GM12878 (cell line): ENCODE measurements at regions not wholly inside any gene's neighbourhood (a gene's known extent, or its start where the extent isn't known, plus 50 kb on each side); places are given as distances from the start of the nearest gene placed in this dataset.

Experiments used
- ATAC-seq: fragments of 200-7000 bp; cut with Tn5 transposase; 3 replicates; pipeline ENCODE4 v1.9.1; 2020; ENCODE audit warnings: mild to moderate bottlenecking, moderate library complexity
- BruUV-seq: library from RNA; stranded (reverse); fragments of 400-500 nt; replicated peaks from 2 replicates; lab custom pipeline; 2021; lab: Mats Ljungman, UMichigan
- CTCF ChIA-PET: fragments of 300-600 bp; sonication (Branson Sonifier 250); formaldehyde crosslinking; extraction: SDS; loops from one replicate; lab custom pipeline; 2021; ENCODE audit warnings: inconsistent platforms; lab: Yijun Ruan, JAX
- POLR2A ChIA-PET: fragments of 350-600 bp; formaldehyde crosslinking; extraction: SDS; loops from one replicate; lab custom pipeline; 2021; ENCODE audit warnings: inconsistent platforms; lab: Charles Lee
- RAD21 ChIA-PET: fragments of 300-600 bp; sonication (Branson Sonifier 250); formaldehyde crosslinking; loops from one replicate; lab custom pipeline; 2023; ENCODE audit warnings: antibody characterized with exemption; ENCODE audit not compliant: unreplicated experiment; lab: Charles Lee
- SMC1A ChIA-PET: fragments of 300-600 bp; sonication (Branson Sonifier 250); formaldehyde crosslinking; loops from one replicate; lab custom pipeline; 2023; ENCODE audit not compliant: unreplicated experiment, uncharacterized antibody; lab: Charles Lee
- DNase-seq: peaks from one replicate; pipeline ENCODE4 v3.0.0-alpha.2; 2011; ENCODE audit warnings: low read depth, low spot score
- FAIRE-seq: peaks from 3 replicates; lab custom pipeline; 2011; peaks lifted over from hg19 to GRCh38; lab: Jason Lieb, UNC
- H2AFZ ChIP-seq: 2 replicates; pipeline ENCODE4 v1.6.0; 2011; ENCODE audit warnings: low read depth, low read length, control low read depth; ENCODE audit not compliant: control insufficient read depth
- H3K27ac ChIP-seq: 2 replicates; pipeline ENCODE4 v1.5.1; 2011; ENCODE audit warnings: control low read depth; ENCODE audit not compliant: control insufficient read depth, insufficient read depth
- H3K27me3 ChIP-seq, 2 experiments: replicated peaks in 1 of 2; 2 replicates each; pipeline versions ENCODE4 v1.6.0 to v1.6.1; 2011; ENCODE audit warnings: low read length in 1 of 2; ENCODE audit not compliant: control insufficient read depth in 2 of 2, insufficient read depth in 2 of 2
- H3K36me3 ChIP-seq, 2 experiments: 2 replicates each; pipeline ENCODE4 v1.5.1; 2011; ENCODE audit warnings: low read length in 1 of 2; ENCODE audit not compliant: control insufficient read depth in 2 of 2, insufficient read depth in 2 of 2
- H3K4me1 ChIP-seq: 2 replicates; pipeline ENCODE4 v1.6.1; 2011; ENCODE audit warnings: mild to moderate bottlenecking, low read length, moderate library complexity, mixed read lengths; ENCODE audit not compliant: control insufficient read depth, insufficient read depth
- H3K4me2 ChIP-seq: 2 replicates; pipeline ENCODE4 v1.6.0; 2011; ENCODE audit warnings: control low read depth; ENCODE audit not compliant: control insufficient read depth, insufficient read depth
- H3K4me3 ChIP-seq: fragments of 200-600 bp; sonication (generic); 2 replicates; pipeline ENCODE4 v1.5.1; 2016
- H3K79me2 ChIP-seq: 2 replicates; pipeline ENCODE4 v1.6.0; 2011; ENCODE audit warnings: low read length; ENCODE audit not compliant: control insufficient read depth, insufficient read depth
- H3K9ac ChIP-seq: 2 replicates; pipeline ENCODE4 v1.8.0; 2011; ENCODE audit warnings: low read length, control low read depth, mixed read lengths; ENCODE audit not compliant: control insufficient read depth, insufficient read depth
- H3K9me3 ChIP-seq: replicated peaks from 3 replicates; pipeline ENCODE4 v1.5.1; 2011; ENCODE audit warnings: mild to moderate bottlenecking, low read length; ENCODE audit not compliant: control insufficient read depth, insufficient read depth
- H4K20me1 ChIP-seq: 2 replicates; pipeline ENCODE4 v1.6.0; 2011; ENCODE audit not compliant: control insufficient read depth, insufficient read depth
- BHLHE40 ChIP-seq, 2 experiments: fragments of 450-650 bp in 1 of 2; IDR thresholded peaks; 2 replicates each; pipeline ENCODE4 v1.6.1; 2011 to 2017; ENCODE audit warnings: low read depth in 2 of 2, borderline replicate concordance in 1 of 2, improper control_type of control experiment in 1 of 2, low read length in 1 of 2, mild to moderate bottlenecking in 1 of 2
- CEBPB ChIP-seq, 2 experiments: fragments of 150-350 bp in 1 of 2; IDR thresholded peaks; 2 replicates each; pipeline ENCODE4 v1.6.1; 2012 to 2014; ENCODE audit warnings: low read depth in 2 of 2, low read length in 2 of 2, borderline replicate concordance in 1 of 2, inconsistent platforms in 1 of 2
- FOXK2 ChIP-seq: fragments of 450-650 bp; IDR thresholded peaks from 2 replicates; pipeline ENCODE4 v1.6.1; 2017; ENCODE audit warnings: mild to moderate bottlenecking, moderate library complexity
- MTA2 ChIP-seq: fragments of 450-650 bp; IDR thresholded peaks from 2 replicates; pipeline ENCODE4 v1.6.1; 2016; ENCODE audit warnings: low read depth, mild to moderate bottlenecking, moderate library complexity
- SIN3A ChIP-seq: IDR thresholded peaks from 2 replicates; pipeline ENCODE4 v1.6.1; 2012; ENCODE audit warnings: low read depth, low read length, improper control_type of control experiment
- WGBS: methylation state at CpG from one replicate; pipeline ENCODE4 v1.1.6; 2016; ENCODE audit warnings: low lambda C conversion rate; ENCODE audit not compliant: insufficient replicate concordance, insufficient coverage; ENCODE audit errors: missing lambda C conversion rate; 5-methylcytosine and 5-hydroxymethylcytosine counted together
- in situ Hi-C: fragments of 300-500 bp; cut with MboI; formaldehyde crosslinking; loops from 9 replicates; pipeline ENCODE4 v1.14.3; 2018; ENCODE audit warnings: mixed read lengths
- intact Hi-C: fragments of 100-400 bp; cut with micrococcal nuclease; formaldehyde crosslinking; loops from one replicate; pipeline ENCODE4 v1.14.2; 2022; ENCODE audit not compliant: unreplicated experiment
- TF ChIP-seq, protein P1 (sequence below): fragments of 450-650 bp; IDR thresholded peaks from 2 replicates; pipeline ENCODE4 v1.6.1; 2016; ENCODE audit warnings: mild to moderate bottlenecking
- TF ChIP-seq, protein P2 (sequence below): fragments of 450-650 bp; IDR thresholded peaks from 2 replicates; pipeline ENCODE4 v1.6.1; 2017; ENCODE audit warnings: mild to moderate bottlenecking, moderate library complexity
- TF ChIP-seq, protein P3 (sequence below): IDR thresholded peaks from 2 replicates; pipeline ENCODE4 v1.6.1; 2011; ENCODE audit warnings: low read depth, low read length, improper control_type of control experiment, borderline replicate concordance

DNA sequence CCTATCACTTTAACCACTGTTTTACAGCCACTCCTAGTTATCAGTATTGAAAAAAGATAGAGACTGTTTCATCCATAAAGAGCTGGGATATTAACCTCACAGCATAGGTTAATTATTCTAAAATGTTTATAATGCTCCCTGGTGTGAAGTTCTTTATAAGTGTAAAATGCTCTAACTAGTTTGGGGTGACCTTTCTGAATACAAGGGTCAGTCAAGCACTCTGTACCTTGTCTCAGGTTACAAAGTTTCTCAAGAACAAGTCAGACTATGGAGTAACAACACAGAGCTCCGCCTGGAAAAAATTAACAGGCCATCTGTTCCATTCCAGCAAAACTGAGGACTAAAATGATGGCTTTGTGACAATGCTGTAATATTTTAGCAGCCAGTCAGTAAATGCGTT is 107.4 kb downstream of the NOL4 start:
- RAD21 ChIA-PET = interaction anchor here (0.6 to 1.4 kb wide), 5 partner anchors 75 to 376 kb away, joined by 3 to 4 read pairs (median 3); no protein-coding TSS in a partner anchor
- POLR2A ChIA-PET = no interaction called here
- FAIRE-seq = no peak
- Histone ChIP-seq H3K27me3 (no peaks in the 10 kb centered on the region), H3K36me3 (no peaks in the 10 kb centered on the region), H3K79me2 (no peaks in the 10 kb centered on the region), H3K9ac (no peak overlapping the region), H2AFZ (no peak overlapping the region), H3K4me1 (no peaks in the 10 kb centered on the region), H3K27ac (no peak overlapping the region), H3K4me2 (no peak overlapping the region), H3K9me3 (no peaks in the 10 kb centered on the region), H4K20me1 (no peaks in the 10 kb centered on the region), H3K4me3 (no peak overlapping the region)
- TF ChIP-seq BHLHE40 (IDR thresholded peaks at IDR 0.05; ENCODE audit: borderline replicate concordance in 1 of 2, low read depth in 2 of 2, low read length in 1 of 2) = 0 out of 4 replicates have a peak, but pooled peaks of 1 of the 2 experiments have one; percentile 42
- TF ChIP-seq SIN3A = no peak
- CTCF ChIA-PET = interaction anchor here (0.9 to 2.1 kb wide), 11 partner anchors 9 to 296 kb away, joined by 3 to 8 read pairs (median 4); partner anchors contain the start of gene NOL4
- in situ Hi-C loops = no loop called here
- peak; percentile 13; the same call in 2 of the 3 replicates for ATAC-seq
- WGBS = 0% methylated on average over 2 of the region's 2 CpGs
- SMC1A ChIA-PET = interaction anchor here (0.8 to 1.7 kb wide), 14 partner anchors 13 to 544 kb away, joined by 3 to 13 read pairs (median 3); no protein-coding TSS in a partner anchor
- intact Hi-C loops = no loop called here
- no TSS peak for BruUV-seq
- no peak for DNase-seq

DNA sequence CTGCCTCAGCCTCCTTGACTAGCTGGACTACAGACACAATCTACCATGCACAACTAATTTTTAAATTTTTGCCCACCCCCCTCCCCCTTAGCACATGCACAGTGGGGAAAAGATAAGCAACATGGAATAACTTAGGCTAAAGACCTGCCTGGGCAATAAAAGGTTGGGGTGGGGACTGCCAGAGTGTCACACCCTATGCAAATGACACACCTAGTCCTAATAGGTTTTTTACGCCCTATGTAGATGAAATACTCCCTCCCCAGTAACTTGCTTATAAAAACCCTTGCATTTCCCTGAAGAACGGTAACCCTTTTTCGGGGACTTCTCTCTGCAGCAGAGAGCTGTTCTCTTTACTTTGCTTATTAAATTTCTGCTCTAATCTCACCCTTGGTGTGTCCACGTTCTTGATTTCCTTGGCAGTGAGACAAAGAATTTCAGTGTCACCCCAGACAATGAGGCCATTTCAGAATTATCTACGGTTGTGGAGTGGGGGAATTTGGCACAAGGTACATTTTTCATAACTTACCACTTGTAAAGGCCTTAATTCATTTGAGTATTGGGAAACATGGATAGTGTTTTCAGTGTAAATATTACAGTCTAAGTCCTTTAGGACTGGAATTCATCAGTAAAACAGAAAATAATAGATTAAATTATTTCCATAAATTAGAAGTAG is 109.2 kb downstream of the NOL4 start:
- ATAC-seq (no peak), DNase-seq (no peak), FAIRE-seq (no peak)
- no TSS peak for BruUV-seq
- no peak overlapping the region for H3K27ac ChIP-seq
- intact Hi-C loops (no loop called here), in situ Hi-C loops (no loop called here)
- SMC1A ChIA-PET = interaction anchor here (0.6 to 1.4 kb wide), 5 partner anchors 11 to 281 kb away, joined by 3 to 5 read pairs (median 4); no protein-coding TSS in a partner anchor
- no peaks in the 10 kb centered on the region for H3K36me3 ChIP-seq
- no peak overlapping the region for H3K4me2 ChIP-seq
- no peaks in the 10 kb centered on the region for H4K20me1 ChIP-seq
- H3K27me3 ChIP-seq = no peaks in the 10 kb centered on the region
- no peaks in the 10 kb centered on the region for H3K79me2 ChIP-seq
- RAD21 ChIA-PET = interaction anchor here (1.2 kb wide), 1 partner anchor 207 kb away, joined by 3 read pairs; no protein-coding TSS in a partner anchor
- CTCF ChIA-PET = interaction anchor here (0.8 to 1.1 kb wide), 2 partner anchors 11 to 208 kb away, joined by 3 read pairs; no protein-coding TSS in a partner anchor
- H3K4me3 ChIP-seq = no peak overlapping the region
- WGBS = 41% methylated on average over 5 of the region's 5 CpGs
- no peak overlapping the region for H3K9ac ChIP-seq
- no peaks in the 10 kb centered on the region for H3K4me1 ChIP-seq
- H2AFZ ChIP-seq = no peak overlapping the region
- POLR2A ChIA-PET = interaction anchor here (0.6 kb wide), 1 partner anchor 228 kb away, joined by 5 read pairs; no protein-coding TSS in a partner anchor
- H3K9me3 ChIP-seq = no peaks in the 10 kb centered on the region
- TF ChIP-seq CEBPB (IDR thresholded peaks at IDR 0.05; ENCODE audit: borderline replicate concordance in 1 of 2, low read depth in 2 of 2, low read length in 2 of 2) (no peak), MTA2 (no peak), FOXK2 (no peak)
- TF ChIP-seq, protein P1, sequence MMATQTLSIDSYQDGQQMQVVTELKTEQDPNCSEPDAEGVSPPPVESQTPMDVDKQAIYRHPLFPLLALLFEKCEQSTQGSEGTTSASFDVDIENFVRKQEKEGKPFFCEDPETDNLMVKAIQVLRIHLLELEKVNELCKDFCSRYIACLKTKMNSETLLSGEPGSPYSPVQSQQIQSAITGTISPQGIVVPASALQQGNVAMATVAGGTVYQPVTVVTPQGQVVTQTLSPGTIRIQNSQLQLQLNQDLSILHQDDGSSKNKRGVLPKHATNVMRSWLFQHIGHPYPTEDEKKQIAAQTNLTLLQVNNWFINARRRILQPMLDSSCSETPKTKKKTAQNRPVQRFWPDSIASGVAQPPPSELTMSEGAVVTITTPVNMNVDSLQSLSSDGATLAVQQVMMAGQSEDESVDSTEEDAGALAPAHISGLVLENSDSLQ = no peak
- TF ChIP-seq, protein P2, sequence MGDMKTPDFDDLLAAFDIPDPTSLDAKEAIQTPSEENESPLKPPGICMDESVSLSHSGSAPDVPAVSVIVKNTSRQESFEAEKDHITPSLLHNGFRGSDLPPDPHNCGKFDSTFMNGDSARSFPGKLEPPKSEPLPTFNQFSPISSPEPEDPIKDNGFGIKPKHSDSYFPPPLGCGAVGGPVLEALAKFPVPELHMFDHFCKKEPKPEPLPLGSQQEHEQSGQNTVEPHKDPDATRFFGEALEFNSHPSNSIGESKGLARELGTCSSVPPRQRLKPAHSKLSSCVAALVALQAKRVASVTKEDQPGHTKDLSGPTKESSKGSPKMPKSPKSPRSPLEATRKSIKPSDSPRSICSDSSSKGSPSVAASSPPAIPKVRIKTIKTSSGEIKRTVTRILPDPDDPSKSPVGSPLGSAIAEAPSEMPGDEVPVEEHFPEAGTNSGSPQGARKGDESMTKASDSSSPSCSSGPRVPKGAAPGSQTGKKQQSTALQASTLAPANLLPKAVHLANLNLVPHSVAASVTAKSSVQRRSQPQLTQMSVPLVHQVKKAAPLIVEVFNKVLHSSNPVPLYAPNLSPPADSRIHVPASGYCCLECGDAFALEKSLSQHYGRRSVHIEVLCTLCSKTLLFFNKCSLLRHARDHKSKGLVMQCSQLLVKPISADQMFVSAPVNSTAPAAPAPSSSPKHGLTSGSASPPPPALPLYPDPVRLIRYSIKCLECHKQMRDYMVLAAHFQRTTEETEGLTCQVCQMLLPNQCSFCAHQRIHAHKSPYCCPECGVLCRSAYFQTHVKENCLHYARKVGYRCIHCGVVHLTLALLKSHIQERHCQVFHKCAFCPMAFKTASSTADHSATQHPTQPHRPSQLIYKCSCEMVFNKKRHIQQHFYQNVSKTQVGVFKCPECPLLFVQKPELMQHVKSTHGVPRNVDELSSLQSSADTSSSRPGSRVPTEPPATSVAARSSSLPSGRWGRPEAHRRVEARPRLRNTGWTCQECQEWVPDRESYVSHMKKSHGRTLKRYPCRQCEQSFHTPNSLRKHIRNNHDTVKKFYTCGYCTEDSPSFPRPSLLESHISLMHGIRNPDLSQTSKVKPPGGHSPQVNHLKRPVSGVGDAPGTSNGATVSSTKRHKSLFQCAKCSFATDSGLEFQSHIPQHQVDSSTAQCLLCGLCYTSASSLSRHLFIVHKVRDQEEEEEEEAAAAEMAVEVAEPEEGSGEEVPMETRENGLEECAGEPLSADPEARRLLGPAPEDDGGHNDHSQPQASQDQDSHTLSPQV = no peak
- TF ChIP-seq, protein P3, sequence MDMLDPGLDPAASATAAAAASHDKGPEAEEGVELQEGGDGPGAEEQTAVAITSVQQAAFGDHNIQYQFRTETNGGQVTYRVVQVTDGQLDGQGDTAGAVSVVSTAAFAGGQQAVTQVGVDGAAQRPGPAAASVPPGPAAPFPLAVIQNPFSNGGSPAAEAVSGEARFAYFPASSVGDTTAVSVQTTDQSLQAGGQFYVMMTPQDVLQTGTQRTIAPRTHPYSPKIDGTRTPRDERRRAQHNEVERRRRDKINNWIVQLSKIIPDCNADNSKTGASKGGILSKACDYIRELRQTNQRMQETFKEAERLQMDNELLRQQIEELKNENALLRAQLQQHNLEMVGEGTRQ = no peak
